HG03139 (cell line): ENCODE measurements at regions not wholly inside any gene's neighbourhood (a gene's known extent, or its start where the extent isn't known, plus 50 kb on each side); places are given as distances from the start of the nearest gene placed in this dataset.
"Not testable (repeated sequence)": the region's sequence is repeated elsewhere in the genome, so short reads cannot be mapped to it uniquely, and the experiment has no call there.

Experiments
- ATAC-seq: cut with Tn5 transposase; IDR thresholded peaks from one replicate; pipeline ENCODE4 v1.9.1; 2021; ENCODE audit not compliant: unreplicated experiment

DNA sequence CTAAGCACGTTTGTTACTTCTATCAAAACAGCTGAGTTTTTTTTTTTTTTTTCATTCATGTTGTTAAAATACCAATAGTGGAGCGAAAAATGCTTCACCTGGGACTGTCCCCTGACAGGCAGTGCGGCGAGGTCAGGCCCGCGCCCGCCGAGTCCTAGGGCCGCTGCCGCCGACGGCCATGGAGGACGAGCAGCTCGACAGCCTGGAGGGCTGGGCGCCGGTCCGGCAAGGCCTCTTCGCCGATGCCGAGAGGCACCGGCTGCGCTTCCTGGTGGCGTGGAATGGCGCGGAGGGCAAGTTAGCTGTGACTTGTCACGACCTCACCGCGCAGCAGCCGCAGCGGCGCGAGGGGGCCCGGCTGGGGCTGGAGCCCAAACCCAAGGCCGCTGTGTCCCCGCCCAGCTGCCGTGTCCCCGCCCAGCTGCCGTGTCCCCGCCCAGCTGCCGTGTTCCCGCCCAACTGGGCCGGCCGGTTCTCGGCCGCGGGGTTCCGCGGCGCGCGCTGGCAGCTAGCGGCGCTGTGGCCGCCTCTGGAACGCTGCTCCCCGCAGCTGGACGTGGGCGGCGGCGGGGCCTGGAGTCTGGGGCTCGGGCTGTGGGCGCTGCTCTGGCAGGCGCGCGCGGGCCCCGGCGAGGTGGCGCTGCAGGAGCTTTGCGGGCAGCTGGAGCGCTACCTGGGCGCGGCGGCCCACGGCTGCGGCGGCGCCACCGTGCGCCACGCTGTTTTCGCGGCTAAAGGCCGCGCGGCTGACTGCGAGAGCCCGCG lies 56.7 kb upstream of the GOLGA8R start:
- peak; percentile 91 for ATAC-seq

DNA sequence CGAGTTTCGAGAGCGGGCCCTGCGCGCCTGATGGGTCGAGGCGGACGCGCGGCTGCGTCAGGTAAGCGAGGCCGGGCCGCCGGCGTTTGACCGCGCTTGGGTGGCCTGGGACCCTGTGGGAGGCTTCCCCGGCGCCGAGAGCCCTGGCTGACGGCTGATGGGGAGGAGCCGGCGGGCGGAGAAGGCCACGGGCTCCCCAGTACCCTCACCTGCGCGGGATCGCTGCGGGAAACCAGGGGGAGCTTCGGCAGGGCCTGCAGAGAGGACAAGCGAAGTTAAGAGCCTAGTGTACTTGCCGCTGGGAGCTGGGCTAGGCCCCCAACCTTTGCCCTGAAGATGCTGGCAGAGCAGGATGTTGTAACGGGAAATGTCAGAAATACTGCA lies 57.3 kb upstream of the GOLGA8R start:
- ATAC-seq, result not testable (repeated sequence)

DNA sequence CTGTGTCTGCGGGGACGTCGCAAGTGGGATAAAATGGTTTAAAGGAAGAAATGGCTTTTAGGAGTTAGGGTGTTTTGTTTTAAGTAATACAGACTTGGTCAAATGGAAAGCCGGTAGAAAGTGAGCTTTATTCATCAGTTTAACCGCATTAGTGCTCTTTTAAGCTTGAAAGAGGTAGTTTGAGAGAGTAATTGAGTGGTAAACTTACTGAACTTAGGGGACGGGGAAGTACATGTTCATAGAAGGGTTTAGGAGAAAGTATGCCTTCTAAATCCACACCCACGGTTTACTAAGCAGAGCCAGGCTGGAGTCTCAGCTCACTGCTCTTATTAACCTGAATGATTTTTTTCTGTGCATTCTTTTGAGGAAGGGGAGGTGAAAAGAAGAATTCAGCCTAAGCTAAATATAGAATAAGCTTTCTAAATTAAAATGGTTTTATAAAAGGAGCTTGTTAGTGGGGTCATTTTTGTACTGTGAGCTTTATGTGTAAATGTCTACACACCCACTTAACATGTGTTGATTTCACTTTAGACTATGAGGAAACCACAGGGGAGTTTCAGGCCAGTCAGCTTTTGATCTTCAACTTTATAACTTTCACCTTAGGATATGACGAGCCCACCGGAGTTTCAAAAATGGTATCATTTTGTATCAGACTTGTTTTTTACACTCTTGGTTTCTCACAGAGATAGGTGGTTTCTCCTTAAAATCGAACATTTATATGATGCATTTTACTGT lies 57.9 kb upstream of the GOLGA8R start:
- ATAC-seq, result not testable (repeated sequence)

DNA sequence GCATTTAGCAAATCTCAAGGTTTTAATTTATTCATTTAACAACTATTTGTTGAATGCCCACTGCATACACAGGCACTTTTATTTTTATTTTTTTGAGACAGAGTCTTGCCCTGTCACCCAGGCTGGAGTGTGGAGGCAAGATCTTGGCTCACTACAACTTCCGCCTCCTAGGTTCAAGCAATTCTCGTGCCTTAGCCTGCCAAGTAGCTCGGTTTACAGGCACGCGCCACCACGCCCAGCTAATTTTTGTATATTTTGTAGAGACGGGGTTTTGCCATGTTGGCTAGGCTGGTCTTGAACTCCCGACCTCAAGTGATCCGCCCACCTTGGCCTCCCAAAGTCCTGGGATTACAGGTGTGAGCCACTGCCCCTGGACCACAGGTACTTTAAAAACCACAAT lies 67.0 kb upstream of the GOLGA8Q start:
- ATAC-seq, result not testable (repeated sequence)

DNA sequence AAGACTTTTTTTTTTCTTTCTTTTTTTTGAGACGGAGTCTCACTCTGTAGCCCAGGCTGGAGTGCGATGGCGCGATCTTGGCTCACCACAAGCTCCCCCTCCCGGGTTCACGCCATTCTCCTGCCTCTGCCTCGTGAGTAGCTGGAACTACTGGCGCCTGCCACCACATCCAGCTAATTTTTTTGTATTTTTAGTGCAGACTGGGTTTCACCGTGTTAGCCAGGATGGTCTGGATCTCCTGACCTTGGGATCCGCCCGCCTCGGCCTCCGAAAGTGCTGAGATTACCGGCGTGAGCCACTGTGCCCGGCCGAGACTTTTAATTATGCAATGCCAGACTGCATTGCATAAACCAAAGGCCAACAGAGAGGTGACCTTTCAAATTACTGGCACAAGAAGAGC lies 62.6 kb upstream of the GOLGA8Q start:
- not testable (repeated sequence) for ATAC-seq

DNA sequence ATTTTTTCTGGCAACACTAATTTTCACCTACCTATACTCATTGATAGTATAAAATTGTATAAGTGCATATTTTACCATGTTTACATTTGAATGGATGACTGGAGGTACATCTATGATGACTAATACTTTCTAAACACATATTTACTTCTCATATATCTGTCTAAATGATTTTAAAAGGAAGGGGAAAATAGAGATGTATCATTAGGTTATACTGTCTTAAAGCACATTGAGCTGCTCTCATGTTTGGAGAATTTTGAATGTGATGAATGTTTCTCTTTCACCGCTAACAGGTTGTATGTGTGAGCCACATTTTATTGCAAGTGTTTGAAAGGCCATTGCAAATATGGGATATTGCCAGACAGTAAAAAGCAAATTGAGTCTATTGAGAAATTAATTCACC lies 61.5 kb upstream of the GOLGA8Q start:
- ATAC-seq, result not testable (repeated sequence)

DNA sequence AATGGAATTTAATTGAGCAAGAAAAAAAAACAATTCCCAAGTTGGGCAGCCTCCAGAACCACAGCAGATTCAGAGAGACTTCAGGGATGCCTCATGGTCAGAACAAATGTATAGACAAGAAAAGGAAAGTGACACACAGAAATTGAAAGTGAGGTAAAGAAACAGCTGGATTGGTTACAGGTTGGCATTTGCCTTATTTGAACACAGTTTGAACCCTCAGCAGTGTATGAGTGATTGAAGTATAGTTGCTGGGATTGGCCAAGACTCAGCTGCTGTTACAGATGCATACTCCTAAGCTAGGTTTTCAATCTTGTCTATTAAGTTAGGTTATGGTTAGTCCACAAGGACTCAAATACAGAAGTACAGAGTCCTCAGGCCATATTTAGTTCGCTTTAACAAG lies 57.9 kb upstream of the GOLGA8Q start:
- not testable (repeated sequence) for ATAC-seq

DNA sequence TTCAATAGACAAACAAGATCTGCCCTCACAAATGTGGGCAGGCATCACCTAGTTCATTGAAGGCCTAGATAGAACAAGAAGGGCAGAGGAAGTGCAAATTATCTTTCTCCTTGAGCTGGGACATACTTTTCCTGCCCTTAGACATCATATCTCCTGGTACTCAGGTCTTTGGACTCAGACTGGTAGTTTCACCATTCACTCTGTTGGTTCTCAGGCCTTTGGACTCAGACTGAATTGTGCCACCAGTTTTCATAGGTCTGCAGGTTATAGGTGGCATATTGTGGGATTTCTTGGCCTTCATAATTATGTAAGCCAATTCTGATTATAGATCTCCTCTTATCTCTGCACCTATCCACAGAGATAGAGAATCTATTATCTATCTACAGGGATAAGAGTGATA lies 54.6 kb upstream of the GOLGA8Q start:
- ATAC-seq, result not testable (repeated sequence)

DNA sequence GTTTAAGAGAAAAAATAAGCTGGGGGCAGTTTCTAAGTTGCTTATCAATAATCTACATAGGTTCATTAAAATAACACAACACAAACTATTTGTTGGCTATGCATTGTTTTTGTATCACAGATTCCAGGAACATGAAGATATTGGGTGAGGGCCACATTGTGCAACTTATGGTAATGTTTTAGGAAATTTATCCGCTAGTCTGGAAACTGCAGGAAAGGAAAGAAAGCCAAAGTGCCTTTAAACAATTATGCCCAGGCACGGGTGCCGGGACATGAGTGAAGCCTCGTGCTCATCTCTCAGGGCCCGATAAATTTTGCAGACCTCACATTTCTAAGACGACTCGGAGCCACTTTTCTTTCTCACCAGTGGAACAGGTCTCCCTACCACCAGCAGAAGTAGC lies 52.6 kb upstream of the GOLGA8Q start:
- ATAC-seq, result not testable (repeated sequence)

DNA sequence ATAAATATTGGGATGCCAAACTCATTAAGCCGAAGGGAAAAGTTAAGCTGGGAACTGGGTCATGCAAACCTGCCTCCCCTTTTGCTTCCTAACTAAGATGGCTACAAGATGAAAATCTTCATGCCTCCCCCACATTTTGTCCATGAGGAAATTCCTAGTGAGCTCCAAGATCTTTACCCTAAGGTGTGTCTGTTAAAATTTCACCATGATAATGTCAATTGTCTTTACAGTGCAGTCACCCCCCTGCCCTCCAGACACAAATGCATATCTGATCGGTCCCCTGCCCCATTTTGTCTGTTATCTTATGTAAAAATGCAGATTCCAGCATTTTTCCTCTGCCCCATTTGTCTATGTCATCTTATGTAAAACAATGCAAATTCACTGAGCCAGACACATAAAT lies 51.3 kb upstream of the GOLGA8Q start:
- not testable (repeated sequence) for ATAC-seq
